Activated CD4-positive, alpha-beta T cell treated with anti-CD3 and anti-CD28 coated beads for 24 hours (primary cell): ENCODE measurements at regions not wholly inside any gene's neighbourhood (a gene's known extent, or its start where the extent isn't known, plus 50 kb on each side); places are given as distances from the start of the nearest gene placed in this dataset.
"Not testable (repeated sequence)": the region's sequence is repeated elsewhere in the genome, so short reads cannot be mapped to it uniquely, and the experiment has no call there.

Experiments used
- DNase-seq, 2 donors: peaks; one replicate each; pipeline ENCODE4 v3.0.0-alpha.2; 2020; ENCODE audit warnings: low read depth in 2 of 2

DNA sequence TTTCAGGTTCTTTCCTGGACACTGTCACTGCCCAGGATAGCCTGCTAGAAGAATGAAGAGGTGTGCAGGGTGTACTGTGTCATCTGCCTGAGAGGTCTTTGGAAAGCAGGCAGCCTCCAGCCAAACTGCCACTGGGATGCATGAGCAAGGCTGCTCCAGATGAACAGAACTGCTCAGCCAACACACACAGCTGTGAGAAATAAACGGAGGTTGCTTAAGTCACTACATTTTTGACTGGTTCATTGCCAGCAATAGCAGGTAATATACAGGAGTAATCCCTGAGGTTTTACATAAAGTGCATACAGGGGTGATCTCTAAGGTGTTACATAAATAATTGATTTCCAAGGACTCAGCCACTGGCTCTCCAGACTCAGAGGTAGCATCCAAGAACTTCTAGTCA lies 516.9 kb downstream of the BRINP3 start:
- no peak for DNase-seq

DNA sequence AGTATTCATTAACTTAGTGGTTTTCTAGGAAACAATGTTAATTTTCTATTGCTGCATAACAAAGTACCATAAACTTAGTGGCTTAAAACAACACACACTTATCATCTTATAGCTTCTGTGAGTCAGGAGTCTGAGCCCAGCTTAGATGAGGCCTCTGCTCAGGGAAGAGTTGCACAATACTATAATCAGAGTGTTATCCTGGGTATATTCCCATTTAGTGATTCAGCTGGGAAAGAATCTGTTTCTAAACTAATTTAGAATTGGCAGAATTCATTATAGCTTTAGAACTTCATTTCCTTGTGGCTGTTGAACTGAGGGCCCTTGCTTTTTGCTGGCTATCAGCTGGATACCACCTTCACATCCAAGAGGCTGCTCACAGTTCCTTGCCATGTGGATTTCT lies 515.5 kb downstream of the BRINP3 start:
- DNase-seq: no peak

DNA sequence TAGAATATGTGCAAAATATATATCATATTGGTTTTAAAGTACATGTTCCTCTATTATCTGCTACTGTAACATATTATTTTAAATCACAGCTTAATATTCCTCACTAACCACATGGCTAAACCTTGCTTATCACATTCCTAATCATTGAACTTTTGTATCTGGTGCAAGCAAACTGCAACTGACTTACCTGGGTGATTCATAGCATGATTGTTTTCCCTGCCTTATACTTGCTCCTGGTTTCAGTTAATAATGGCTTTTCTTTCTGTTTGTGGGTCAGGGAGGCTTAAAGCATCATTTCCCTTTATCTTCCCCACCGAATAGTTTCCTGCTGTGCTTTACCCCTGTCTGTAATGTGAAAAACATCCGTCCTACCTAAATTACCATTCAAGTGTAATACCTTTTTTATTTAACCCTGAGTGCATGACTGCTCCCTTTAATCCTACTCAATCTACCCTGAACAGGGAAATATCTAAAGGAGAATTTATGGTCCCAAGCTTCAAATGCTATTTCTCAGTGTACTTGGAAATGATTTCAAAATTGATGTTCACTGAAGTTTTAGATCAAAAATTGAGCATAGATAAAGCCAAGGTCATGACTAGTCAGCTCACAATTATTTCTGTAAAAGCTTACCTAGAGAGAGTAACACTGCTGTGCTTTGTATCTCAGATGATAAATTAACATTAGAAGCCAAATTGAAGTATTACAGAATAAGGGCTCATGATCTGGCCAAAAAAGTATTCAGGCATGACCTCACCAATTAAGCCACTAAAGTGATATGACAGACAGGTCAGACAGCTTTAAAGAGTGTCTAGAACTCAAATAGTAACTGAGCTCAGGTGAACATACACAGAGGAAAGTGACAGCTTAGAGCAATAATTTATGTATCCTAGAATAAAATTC lies 507.1 kb downstream of the BRINP3 start:
- DNase-seq: no peak

DNA sequence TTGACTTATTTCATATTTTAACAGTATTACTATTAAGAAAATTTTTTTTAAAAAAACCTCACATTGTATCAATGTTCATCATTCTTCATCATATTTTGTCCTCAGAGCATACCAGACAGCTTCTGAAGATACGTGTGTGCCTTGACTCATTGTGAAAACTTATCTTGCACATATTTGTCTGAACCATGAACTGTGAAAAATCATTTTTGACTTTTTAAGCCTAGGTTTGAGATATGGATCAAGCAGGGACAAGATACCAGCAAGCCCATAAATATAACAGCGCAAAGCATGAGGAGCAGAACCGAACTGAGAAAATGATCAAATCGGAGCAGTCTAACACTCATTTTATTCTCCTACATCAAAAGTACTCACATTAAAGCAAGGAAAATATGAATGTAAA lies 506.0 kb downstream of the BRINP3 start:
- no peak for DNase-seq

DNA sequence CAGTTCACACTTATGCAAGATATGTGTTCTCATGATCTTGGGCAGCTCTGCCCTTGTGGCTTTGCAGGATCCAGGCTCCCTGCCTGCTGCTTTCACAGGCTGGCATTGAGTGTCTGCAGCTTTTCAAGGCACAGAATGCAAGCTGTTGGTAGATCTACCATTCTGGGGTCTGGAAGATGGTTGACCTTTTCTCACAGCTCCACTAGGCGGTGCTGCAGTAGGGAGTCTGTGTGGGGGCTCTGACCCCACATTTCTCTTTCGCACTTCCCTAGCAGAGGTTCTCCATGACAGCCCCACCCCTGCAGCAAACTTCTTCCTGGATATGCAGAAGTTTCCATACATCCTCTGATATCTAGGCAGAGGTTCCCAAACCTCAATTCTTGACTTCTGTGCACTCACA lies 500.5 kb downstream of the BRINP3 start:
- DNase-seq: no peak

DNA sequence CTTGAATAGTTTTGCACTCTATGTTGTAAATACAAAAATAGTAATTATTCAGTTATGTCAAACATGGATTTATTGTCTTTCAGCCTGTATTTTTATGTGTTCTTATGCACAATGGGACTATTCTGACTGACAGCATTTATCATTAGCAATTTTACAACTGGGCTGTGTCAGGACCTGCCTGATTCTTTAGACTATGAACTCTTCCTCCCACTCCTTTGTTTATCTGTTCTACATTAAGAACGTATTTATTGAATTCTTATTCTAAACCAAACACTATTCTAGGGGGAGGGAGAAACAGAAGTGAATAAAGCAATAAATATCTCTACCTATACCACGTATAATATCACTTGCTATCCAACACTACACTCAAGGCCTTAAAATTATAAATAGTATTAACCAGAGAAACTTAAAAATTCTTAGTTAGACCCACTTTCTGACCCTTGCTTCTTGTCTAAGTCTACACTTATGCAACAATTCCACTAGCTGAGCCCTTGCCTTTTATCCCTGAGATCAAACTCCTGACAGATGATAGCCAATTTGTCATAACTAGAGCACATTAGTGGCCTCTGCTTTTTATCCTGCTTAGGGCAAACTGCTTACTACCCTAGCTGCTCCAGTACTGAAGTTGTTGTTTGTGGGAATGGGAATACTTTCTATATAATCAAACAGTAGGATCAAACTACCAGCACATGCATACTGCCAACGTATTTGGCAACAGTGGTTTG lies 494.3 kb downstream of the BRINP3 start:
- DNase-seq: no peak

DNA sequence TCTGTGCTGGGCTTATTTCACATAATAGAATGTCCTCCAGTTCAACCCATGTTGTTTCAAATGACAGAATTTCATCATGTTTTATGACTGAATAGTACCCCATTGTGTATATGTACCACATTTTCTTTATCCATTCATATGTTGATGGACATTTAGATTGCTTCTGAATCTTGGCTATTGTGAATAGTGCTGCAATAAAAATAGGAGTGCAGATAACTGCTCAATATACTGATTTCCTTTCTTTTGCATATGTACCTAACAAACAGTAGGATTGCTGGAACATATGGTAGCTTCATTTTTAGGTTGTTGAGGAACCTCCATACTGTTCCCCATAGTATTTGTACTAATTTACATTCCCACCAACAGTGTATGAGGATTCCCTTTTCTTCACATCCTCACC lies 491.1 kb downstream of the BRINP3 start:
- DNase-seq: no peak

DNA sequence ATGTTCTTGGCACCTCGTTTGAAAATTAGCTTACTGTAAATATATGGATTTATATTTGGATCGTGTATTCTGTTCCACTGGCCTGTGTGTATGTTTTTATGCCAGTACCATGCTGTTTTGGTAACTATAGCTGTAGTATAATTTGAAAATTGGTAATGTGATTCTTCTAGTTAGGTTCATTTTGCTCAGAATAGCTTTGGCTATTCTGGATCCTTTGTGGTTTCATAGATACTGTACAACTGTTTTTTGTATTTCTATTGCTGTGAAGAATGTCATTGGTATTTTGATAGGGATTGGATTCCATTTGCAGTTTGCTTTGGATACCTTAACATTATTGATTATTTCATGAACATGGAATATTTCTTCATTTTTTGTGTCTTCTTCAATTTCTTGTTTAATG lies 490.2 kb downstream of the BRINP3 start:
- no peak for DNase-seq

DNA sequence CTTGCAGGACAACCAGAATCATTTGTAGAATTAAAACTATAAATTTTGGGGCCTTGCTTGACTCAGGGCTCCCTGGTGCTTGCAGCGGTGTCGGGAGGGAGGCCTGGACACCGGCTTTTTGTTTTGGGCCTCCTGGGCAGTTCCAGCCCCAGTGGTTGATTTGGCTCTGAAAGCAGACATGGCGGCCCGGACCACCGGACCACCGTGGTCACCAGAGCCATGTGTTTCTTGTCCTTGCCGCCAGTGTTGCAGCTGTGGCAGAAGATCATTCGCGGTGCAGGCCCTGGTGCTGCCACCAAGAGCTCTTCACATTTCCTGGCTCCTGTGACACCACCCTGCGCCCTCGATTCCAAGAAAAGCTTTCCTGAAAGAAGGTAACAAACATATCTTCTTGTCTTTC lies 484.8 kb downstream of the BRINP3 start:
- no peak for DNase-seq

DNA sequence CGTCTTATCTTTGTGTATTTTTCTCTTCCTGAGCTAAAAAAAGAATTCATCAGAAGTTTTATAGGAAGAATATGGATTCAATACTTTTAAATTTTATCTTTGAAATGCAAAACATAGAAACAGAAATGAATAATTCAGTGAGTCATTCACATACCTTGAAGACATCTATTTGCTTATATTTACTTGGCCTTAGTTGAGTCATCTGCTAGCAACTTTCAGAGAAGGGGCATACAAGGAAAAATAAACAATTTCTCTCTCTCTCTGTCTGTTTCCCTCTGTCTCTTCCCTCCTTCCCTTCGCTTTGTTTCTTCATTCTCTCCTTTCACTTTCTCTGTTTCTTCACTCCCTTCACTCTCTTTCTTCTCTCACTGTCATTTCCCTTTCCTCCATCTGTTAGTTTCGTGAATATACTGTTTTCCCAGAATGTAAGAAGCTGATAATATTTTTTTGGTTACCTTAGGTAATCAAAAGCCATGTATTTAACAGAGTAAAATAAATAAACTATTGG lies 477.2 kb downstream of the BRINP3 start:
- DNase-seq: no peak

DNA sequence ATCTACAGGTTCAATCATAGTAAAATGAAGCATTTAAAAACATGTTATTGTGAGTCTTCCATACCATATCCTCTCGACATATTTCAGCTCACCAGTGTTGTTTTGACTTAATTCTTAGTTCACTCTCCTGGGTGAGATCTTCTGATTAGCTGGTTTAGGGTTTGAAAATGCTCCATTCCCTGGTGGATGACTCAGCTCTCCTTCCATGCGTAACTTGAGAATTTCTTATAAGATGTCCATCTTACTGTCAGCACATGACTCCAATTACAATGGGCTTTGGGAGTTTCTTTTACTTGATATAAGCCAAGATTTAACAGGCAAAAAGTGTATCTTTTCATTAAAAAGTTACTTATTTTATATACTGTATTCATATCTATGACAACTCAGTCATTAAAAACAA lies 476.5 kb downstream of the BRINP3 start:
- no peak for DNase-seq

DNA sequence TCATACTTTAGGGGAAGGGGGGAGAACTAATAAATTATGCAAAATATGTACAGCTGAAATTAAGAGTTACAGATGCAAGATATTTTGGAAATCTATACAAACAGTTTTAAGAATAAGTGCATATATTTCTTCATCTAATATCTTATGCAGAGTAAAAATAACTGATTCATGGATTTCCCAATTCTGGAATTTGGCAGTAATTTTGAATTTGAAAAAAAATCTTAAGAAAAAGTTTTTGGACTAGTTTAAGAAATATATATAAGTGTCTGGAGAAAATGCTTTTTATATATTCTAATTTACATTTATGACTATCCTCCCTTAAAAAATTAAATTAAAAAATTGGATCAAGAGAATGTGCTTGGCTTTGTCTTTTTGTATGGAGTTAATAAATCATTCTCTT lies 474.3 kb downstream of the BRINP3 start:
- no peak for DNase-seq

DNA sequence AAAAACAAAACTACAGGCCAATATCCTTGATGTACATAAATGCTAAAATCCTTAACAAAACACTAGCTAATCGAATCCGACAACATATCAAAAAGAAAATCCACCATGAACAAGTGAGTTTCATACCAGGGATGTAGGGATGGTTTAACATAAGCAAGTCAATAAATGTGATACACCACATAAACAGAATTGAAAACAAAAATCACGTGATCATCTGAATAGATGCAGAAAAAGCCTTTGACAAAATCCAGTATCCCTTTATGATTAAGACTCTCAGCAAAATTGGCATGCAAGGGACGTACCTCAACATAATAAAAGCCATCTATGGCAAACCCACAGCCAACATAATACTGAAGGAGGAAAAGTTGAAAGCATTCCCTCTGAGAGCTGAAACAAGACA lies 466.1 kb downstream of the BRINP3 start:
- DNase-seq: no peak

DNA sequence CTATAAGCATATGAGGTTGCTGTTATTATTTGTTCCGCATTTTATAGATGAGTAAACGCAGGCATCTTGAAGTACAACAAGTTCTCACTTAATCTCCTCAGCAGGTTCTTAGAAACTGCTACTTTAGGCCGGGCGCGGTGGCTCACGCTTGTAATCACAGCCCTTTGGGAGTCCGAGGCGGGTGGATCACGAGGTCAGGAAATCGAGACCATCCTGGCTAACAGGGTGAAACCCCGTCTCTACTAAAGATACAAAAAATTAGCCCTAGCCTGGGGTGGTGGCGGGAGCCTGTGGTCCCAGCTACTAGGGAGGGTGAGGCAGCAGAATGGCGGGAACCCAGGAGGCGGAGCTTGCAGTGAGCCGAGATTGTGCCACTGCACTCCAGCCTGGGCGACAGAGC lies 458.5 kb downstream of the BRINP3 start:
- not testable (repeated sequence) for DNase-seq

DNA sequence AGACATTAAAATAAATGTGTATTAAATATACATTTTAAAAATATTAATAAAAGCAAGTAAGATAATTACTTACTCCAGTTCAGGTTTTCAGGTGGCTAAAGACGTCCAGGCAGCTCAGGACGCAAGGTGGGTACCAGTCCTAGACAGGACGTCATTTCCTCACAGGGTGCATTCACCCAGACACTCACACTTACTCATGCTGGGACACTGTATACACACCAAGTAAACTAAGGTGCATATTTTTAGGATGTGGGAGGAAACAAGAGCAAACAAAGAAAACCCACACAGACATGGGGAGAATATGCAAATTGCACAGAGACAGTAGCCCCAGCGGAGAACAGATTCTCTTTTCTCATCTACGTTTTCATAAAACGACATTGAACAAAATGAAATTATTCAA lies 457.9 kb downstream of the BRINP3 start:
- no peak for DNase-seq

DNA sequence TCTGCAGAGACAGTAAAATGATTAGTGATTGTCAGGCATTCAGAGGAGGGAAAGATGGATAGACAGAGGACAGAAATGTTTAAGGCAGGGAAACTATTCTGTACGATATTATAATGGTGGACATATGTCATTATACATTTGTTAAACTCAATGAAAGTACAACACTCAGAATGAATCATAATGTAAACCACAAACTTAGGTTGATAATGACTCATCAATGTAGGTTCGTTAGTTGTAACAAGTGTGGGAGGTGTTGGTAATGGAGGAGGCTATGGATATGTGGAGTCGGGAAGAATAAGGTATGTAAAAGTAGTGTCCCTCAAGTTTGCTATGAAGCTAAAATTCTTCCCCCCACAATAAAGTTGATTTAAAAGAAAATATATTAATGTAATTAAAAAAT lies 455.0 kb downstream of the BRINP3 start:
- no peak for DNase-seq

DNA sequence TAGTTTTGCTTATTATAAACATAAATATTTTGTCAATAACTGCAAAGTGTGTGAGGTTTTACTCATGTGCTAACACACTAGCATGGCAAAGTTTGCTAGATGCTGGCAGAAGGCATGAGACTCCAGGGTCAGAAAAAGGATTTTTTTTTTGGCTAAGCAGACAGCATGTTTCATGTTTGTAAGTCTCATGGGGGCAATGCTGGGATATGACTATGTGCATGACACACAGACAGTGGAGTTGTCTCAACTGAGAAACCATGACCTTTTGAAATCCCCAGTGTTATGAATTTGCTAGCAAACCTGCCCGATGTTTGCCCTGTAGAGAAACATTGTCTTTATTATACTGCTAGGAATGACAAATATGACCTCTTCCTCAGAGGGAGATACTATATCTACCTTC lies 448.2 kb downstream of the BRINP3 start:
- no peak for DNase-seq

DNA sequence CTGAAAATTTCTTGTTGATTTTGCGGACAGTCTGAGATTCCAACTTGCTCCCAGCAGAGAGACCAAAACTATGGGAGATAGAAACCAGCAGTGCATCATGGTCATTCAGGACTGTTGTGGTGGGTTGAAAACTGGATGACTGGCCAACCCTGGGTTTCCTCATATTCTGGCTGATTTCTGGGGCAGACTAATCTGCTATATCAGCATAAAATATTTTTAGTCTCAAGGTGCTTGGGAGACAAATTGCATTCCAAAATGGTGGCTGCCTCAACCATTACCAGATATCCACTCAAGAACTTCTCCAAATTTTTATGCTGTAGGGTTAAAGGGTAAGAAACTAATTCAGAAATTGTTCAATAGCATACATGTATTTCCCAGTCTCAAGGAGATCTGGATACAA lies 434.0 kb downstream of the BRINP3 start:
- DNase-seq: no peak

DNA sequence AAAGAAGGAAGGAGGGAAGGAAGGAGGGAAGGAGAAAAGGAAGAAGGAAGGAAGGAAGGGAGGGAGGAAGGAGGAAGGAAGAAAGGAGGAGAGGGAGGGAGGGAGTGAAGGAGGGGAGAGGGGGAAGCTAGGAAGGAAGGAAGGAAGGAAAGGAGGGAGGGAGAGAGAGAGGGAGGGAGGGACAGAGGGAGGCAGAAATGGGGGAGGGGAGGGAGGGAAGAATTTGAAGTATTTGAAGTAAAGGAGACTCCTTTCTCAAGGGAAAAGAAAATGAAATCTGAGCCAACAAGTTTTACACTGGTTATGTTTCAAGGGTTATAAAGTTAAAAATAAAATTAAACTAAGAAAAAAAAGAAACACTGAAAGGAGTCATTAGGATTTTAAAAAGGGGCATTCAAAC lies 431.4 kb downstream of the BRINP3 start:
- no peak for DNase-seq
